ENCODE measurements at regions not wholly inside any gene's neighbourhood (a gene's known extent, or its start where the extent isn't known, plus 50 kb on each side); places are given as distances from the start of the nearest gene placed in this dataset.
"Not testable (repeated sequence)": the region's sequence is repeated elsewhere in the genome, so short reads cannot be mapped to it uniquely, and the experiment has no call there.

- TF ChIP-seq CTCF (IDR thresholded peaks at IDR 0.05; ENCODE audit: poor library complexity); EZH2 (IDR thresholded peaks at IDR 0.05; ENCODE audit: borderline replicate concordance); EZH2phosphoT487 (IDR thresholded peaks at IDR 0.05; ENCODE audit: low read depth, severe bottlenecking, unreplicated experiment): not testable (repeated sequence)
Measured at GRCh38 chr5:157938101-157938500, 79.2 kb upstream of the CLINT1 start.
